ENCODE measurements at regions not wholly inside any gene's neighbourhood (a gene's known extent, or its start where the extent isn't known, plus 50 kb on each side); places are given as distances from the start of the nearest gene placed in this dataset.

DNA sequence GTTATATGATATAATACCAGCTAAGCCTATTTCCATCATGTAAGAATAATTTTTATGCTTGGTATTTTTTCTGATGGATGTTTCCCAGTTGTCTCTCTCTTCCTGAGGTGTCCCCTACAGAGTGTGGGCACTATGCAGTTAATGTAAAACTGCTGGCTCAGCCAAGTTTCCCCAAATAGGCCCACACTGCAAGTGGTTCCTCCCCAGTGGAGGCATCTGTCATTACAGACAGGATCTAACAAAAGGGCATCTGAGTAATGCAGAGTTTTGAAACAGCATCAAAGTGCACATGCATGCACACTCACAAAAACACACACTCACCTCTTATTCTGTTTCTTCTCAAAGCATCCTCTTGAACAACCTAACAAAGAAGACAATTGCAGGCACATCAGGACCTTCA, 221.0 kb downstream of the VCY1B start:
- no peaks in the 10 kb centered on the region for H3K4me1 ChIP-seq
- no peak overlapping the region for H3K4me3 ChIP-seq
- H3K27ac ChIP-seq (replicated peaks), result no peak overlapping the region
- H3K9me3 ChIP-seq (replicated peaks), result no peaks in the 10 kb centered on the region
- DNase-seq, result no peak
- no peaks in the 10 kb centered on the region for H3K27me3 ChIP-seq (ENCODE audit: low read depth)
- TF ChIP-seq, protein P1, sequence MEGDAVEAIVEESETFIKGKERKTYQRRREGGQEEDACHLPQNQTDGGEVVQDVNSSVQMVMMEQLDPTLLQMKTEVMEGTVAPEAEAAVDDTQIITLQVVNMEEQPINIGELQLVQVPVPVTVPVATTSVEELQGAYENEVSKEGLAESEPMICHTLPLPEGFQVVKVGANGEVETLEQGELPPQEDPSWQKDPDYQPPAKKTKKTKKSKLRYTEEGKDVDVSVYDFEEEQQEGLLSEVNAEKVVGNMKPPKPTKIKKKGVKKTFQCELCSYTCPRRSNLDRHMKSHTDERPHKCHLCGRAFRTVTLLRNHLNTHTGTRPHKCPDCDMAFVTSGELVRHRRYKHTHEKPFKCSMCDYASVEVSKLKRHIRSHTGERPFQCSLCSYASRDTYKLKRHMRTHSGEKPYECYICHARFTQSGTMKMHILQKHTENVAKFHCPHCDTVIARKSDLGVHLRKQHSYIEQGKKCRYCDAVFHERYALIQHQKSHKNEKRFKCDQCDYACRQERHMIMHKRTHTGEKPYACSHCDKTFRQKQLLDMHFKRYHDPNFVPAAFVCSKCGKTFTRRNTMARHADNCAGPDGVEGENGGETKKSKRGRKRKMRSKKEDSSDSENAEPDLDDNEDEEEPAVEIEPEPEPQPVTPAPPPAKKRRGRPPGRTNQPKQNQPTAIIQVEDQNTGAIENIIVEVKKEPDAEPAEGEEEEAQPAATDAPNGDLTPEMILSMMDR (IDR thresholded peaks at IDR 0.05; ENCODE audit: borderline replicate concordance), result no peak
- intact Hi-C loops (cut with micrococcal nuclease), result no loop called here
- no peaks in the 10 kb centered on the region for H3K36me3 ChIP-seq

DNA sequence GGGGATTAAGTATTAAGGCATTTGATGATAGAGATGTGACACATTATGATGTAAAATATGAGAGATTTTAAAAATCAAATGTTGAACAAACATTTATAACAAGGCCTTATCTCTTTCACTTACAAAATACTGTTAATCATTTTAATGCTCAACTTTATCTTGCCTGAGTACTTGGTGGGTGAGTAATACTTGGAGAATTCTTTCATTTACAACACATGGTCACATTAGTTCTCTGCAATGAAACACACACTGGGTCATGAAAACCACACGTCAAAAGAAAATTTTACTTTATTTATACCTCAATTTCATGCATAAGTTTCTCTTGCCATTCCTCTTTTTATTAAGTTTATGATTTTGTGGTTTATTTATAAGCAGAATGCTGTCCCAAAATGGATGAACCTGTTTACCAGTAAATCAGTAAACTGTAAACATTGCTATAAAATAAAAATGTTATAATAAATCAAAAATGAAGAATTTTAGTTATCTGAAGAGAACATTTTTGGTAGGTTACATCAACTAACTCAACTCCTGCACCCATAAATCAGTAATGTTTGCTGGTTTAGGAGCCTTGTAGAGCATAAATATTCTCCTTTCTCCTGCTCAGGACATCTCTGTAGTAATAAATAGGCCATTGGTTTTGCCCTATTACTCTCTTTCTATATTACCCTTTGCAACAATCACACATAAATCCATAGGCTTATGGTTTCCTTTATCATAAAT, 233.5 kb upstream of the NLGN4Y start:
- DNase-seq, result no peak
- intact Hi-C loops (cut with micrococcal nuclease), result no loop called here
- Histone ChIP-seq H3K4me3 (no peak overlapping the region), H3K4me1 (no peaks in the 10 kb centered on the region), H3K27me3 (ENCODE audit: low read depth) (no peaks in the 10 kb centered on the region), H3K27ac (replicated peaks) (no peak overlapping the region), H3K36me3 (no peaks in the 10 kb centered on the region), H3K9me3 (replicated peaks) (no peaks in the 10 kb centered on the region)
- TF ChIP-seq, protein P1 (IDR thresholded peaks at IDR 0.05; ENCODE audit: borderline replicate concordance), result no peak

DNA sequence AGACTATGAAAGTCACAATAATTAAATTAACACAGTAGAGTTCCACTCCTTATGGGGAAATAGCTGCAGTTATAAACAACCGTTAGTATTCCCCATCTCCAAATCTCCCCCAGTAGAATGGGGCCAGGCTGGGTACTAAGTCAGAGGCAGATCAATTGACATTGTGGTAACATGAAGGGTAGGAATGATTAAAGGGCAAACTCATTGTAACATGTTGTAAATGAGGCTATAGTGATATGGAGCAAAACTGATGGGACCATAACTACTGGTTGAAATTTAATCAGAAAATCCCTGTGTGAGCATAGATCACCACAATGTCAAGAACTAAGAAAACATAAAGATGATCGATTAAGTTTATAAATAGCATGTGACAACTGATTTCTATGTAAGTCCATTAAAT, 231.9 kb upstream of the NLGN4Y start:
- Histone ChIP-seq H3K9me3 (replicated peaks) (no peaks in the 10 kb centered on the region), H3K36me3 (no peaks in the 10 kb centered on the region), H3K4me3 (no peak overlapping the region), H3K27ac (replicated peaks) (no peak overlapping the region), H3K4me1 (no peaks in the 10 kb centered on the region), H3K27me3 (ENCODE audit: low read depth) (no peaks in the 10 kb centered on the region)
- intact Hi-C loops (cut with micrococcal nuclease), result no loop called here
- TF ChIP-seq, protein P1 (IDR thresholded peaks at IDR 0.05; ENCODE audit: borderline replicate concordance), result no peak
- no peak for DNase-seq

DNA sequence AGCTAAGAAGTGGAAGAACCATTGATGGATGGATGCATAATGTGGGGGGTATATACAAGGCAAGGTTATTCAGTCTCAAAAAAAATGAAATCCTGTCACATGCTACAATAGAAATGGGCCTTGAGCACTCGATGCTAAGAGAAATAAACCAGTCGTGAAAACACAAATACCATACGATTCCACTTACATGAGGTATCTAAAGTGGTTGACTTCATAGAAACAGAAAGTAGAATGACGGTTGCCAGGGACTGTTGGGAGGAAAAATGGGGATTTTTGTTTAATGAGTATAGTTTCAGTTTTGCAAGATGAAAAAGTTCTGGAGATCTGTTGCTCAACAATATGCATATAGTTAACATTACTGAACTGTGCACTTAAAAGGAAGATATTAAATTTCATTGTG, 223.6 kb upstream of the NLGN4Y start:
- Histone ChIP-seq H3K27me3 (ENCODE audit: low read depth) (no peaks in the 10 kb centered on the region), H3K36me3 (no peaks in the 10 kb centered on the region), H3K9me3 (replicated peaks) (no peaks in the 10 kb centered on the region), H3K27ac (replicated peaks) (no peak overlapping the region), H3K4me1 (no peaks in the 10 kb centered on the region), H3K4me3 (no peak overlapping the region)
- DNase-seq, result no peak
- TF ChIP-seq, protein P1 (IDR thresholded peaks at IDR 0.05; ENCODE audit: borderline replicate concordance), result no peak
- intact Hi-C loops (cut with micrococcal nuclease), result no loop called here

DNA sequence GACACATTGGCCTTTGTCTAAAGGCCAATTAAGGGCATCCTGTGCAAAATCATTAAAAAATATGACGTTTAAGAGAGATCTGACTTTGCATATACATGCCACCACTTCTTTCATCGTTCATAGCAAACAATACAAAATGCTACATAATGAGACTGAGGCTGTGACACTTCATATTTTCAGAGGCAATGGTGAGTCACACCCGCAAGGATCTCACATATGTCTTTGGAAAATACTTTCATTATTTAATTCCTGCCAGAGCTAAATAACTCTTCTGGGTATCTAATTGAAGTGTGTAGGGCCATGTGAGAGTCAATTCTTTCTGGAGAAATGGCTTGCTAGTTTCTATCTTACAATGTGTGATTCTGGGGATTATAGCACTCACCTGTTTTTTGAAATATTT, 222.8 kb upstream of the NLGN4Y start:
- no peaks in the 10 kb centered on the region for H3K27me3 ChIP-seq (ENCODE audit: low read depth)
- TF ChIP-seq, protein P1 (IDR thresholded peaks at IDR 0.05; ENCODE audit: borderline replicate concordance), result no peak
- H3K4me3 ChIP-seq, result no peak overlapping the region
- intact Hi-C loops (cut with micrococcal nuclease), result no loop called here
- DNase-seq, result no peak
- H3K36me3 ChIP-seq, result no peaks in the 10 kb centered on the region
- no peaks in the 10 kb centered on the region for H3K4me1 ChIP-seq
- no peaks in the 10 kb centered on the region for H3K9me3 ChIP-seq (replicated peaks)
- no peak overlapping the region for H3K27ac ChIP-seq (replicated peaks)

Measured in left ventricle myocardium inferior (tissue), 1 donor.